NCI-H2081 treated with DMSO at 0.1 percent for 48 hours (cell line): ENCODE measurements at regions not wholly inside any gene's neighbourhood (a gene's known extent, or its start where the extent isn't known, plus 50 kb on each side); places are given as distances from the start of the nearest gene placed in this dataset.

Source experiments
- DNase-seq: peaks from one replicate; lab custom pipeline; 2025; lab: John Stamatoyannopoulos, UW

DNA sequence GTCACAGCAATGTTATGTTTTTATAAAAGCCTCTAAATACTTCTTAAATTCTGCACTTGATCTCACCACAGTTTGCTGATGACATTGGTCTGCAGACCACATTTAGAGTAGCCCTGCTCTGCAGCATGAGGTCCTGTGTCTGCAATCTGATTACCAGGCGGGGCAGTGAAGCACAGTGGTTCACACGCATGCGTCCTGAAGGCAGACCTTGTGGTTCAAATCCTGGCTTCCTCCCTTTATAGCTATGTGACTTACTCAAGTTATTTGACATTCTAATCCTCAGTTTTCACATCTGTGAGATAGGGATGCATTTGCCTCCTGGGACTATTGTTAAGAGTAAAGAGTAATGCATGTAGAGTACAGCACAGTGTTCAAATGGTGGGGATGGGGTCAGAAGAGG lies 50.3 kb downstream of the BMAL2 start:
- DNase-seq, result no peak

GRCh38 chr12:27383429-27384260 lies 51.0 kb downstream of the BMAL2 start:
- DNase-seq, result peak; percentile 9

- no peak for DNase-seq
Observed at GRCh38 chr12:27384261-27384590, 51.6 kb downstream of the BMAL2 start.

- no peak for DNase-seq
Observed at GRCh38 chr12:27385766-27386564, 53.3 kb downstream of the BMAL2 start.

DNA sequence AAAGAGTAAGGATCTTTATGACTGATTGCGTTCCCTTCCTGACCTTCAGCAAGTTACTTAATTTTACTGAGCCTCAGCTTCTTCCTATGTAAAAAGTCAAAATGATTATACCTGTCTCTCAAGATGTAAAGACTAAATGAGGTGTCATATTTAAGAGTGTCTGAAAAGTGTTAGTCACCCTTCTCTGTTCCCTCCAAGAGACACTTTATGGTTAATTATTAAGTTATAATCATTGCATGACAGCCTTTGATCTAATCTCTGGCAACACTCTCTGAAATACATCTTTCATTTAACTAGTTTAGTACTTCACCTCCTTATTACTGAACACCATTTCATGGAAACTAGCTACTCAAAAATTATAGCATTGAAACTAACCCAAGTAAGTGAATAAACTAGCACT lies 54.8 kb downstream of the BMAL2 start:
- no peak for DNase-seq

DNA sequence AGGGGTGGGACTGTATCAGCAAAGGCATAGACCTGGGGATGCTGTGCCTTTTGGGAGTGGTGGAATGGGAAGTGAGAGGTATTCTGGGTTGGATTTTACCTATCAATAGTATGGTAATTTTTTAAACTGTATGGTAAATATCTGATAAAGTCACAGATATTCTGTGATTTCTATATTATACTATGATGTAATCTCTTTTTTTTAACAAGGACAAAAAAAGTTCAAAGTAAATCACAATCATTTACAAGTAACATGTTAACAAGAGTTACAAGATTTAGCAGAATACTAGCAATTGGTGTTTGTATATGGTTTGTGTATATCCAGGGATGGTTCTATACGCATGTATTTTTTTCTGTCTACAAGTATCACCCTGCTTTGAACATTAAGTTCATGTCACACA lies 56.0 kb downstream of the BMAL2 start:
- DNase-seq, result no peak

DNA sequence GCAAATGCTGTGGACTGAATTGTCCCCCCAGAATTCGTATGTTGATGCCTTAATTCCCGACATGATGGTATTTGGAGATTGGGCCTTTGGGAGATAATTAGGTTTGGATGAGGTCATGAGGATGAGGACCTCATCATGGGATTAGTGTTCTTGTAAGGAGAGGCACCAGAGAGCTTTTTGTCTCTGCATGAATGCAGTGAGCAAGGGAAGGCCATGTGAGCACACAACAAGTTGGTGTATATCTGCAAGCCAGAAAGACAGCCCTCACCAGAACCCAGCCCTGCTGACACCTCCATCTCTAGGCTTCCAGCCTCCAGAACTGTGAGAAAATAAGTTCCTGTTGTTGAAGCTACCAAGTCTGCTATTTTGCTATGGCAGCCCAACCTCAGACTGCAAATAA lies 51.9 kb upstream of the SMCO2 start:
- no peak for DNase-seq

DNA sequence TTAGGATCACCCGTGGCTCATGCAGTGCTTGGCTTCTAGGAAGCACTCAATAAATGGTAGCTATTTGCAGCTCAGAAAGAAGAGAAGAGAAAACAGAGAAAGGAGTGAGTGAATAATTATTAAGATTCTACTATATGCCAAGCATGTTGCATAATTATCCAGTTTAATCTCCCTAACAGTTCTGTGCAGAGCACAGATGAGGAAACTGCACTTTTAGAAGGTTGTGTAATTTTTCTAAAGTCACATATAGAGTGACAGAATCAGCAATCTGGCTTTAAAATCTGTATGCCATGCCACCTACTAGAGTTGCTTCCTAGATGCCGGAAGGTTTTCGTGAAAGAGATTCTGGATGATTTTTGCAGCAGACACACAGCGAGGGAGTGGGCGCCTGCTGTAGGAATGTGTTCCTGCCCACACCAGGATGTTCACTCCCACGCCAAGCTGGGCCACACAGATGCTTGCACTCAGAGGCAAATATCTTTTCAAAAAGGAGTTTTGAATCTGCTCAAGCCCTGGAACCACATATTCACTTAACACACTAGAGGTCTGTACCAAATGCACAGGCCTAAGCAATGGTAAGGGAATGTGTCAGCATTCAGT lies 50.2 kb upstream of the SMCO2 start:
- DNase-seq, result no peak
